DMS53 treated with DMSO at 0.1 percent for 48 hours (cell line): ENCODE measurements at regions not wholly inside any gene's neighbourhood (a gene's known extent, or its start where the extent isn't known, plus 50 kb on each side); places are given as distances from the start of the nearest gene placed in this dataset.

Source experiments
- DNase-seq: peaks from one replicate; lab custom pipeline; 2025; ENCODE audit not compliant: unreplicated experiment; lab: John Stamatoyannopoulos, UW

DNA sequence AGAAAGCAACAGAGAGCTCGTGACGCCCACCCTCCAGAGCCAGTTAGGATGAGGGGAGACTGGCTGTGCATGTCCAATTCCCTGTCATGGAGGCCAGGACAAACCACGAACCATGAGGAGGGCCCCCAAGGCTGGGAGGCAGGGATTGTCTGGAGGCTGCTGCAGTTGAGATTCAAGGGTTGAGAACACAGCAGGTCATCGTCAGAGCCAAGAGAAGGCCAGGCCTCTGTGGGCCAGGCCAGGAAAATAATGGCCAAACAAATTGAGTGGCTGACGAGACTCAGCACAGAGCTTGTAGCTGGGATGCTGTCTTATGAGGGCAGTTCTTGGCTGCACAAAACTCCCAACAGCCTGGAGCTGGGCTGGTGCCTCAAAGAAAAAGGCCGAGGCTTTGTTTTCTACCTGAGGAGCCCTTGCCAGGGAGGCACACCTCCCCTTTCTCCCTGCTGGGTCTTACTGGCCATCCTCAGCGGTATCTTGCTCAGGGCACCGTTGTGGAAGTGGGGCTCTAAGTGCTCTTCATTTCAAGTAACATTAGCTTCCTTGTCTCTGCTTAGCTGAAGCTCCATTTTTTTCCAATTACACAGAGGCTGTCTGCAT is 665.9 kb downstream of the BCL11B start:
- DNase-seq, result no peak

DNA sequence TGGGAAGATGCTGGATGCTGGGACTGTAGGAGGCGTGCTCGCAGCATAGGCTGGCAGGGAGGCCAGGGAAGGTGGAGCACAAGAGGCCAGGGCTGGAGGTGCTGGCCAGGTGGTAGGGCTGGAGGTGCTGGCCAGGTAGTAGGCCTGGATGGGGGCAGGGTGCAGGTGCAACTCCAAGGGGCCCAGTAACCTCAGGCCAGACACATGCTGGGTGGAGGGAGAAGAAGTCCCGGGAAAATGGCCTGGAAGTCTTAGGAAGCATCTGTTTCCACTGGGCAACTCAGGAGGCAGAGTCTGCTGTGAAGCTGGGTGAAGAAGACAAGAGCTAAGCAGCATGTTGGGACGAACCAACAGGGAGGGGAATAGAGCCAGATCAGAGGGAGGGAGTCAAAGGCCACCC is 665.2 kb downstream of the BCL11B start:
- DNase-seq, result no peak

DNA sequence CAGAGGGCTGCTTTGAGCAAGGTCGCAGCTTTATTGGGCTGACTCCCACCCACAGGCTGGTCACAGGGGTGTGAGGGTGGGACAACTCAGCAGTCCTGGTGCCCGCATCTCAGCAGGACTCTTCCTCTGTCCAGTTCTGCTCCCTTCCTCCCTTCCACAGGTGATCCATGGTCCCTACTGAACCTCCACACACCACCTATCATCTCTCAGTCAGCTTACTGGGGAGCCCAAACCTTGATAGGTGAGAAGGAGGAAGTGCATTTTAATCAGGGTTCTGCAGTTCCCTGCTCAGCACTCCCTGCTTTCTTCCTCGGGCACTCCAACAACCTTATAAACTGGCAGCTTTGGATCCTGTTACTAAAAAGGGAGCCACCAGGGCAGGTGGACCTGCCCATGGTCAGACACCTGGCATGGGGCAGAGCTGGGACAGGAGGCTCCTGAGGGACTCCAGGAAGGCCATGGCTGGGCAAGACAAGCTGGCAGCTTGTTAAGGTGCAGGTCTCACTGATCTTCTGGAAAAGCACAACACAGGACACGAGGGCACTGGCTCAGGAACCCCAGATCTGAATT is 664.6 kb downstream of the BCL11B start:
- DNase-seq, result no peak

DNA sequence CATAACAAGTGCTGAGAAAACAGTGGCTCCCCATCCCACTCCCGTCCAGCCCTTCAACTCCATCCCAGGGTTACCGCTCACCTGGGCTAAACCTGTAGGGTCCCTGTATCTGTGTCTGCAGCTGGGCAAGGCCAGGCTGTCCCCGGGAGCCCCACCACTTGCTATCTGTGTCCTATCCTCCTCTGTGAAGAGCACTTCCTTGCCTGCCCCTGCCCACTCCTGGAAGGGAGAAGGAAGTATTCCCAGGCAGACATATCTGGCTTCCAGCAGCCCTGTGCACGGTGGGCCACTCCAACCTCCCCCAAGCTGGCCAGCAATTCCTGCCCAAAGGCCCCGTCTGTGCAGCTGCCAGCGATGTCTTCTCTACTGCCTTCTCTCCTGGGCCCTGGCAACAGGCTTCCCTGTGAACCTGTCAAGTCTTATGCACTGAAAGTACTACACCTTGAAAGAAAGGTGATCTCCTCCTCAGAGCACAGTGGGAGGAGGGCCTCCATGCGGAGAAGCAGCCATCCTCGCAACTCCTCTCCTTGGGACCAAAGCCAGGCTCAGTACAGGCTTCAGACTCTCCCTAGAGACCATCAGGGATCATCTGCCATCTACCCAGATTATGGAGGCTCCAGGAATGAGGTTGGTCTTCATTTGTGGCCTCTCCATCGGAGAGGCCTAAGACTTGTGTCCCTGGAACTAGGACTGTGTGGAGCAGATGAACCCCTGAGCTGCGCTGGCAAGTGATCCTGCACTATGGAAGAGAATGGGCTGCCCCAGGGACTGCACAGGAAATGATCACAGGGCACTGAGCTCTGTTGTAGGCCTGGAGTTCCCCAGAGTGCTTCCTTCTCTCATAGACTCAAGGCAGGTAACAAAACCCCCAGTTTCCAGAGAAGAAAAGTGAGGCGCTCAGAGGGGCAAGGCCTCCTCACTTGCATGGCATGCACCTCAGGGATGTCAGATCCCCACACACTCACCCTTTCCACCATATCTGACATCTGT is 663.6 kb downstream of the BCL11B start:
- no peak for DNase-seq

DNA sequence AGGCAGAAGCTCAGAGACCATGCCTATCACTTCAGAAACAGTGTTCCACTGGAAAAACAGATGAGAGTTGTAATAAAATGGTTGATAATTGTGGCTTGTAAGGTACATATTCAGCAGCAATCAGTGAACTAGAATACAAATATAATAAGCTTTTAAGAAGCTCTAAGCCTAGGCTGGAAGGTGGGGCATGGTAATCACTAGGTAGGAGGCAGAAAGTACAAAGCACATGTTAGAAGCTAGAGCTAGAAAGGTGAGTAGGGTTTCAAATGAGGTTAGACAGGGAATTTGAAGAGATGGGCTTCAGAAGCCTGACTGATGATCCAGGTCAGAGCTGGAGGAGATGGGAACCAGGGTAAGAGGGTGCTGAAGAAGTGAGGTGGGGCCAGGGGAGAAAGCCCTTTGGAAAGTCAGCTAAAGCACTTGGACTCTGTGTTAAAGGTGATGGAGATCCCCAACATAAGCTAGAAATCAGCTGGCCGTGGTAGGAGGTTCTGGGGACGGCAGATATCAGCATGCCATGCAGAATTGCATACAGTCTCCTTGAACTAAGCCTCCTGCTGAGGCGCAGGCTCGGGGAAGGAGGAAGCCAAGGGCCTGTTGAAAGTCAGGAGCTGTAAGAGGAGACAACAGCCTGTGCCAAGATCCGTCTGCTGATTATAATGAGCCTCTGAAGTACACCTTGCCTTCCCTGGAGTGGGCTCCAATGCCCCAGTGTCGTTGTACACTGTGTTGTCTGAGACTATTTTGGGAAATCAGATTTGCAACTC is 659.4 kb downstream of the BCL11B start:
- DNase-seq, result no peak

DNA sequence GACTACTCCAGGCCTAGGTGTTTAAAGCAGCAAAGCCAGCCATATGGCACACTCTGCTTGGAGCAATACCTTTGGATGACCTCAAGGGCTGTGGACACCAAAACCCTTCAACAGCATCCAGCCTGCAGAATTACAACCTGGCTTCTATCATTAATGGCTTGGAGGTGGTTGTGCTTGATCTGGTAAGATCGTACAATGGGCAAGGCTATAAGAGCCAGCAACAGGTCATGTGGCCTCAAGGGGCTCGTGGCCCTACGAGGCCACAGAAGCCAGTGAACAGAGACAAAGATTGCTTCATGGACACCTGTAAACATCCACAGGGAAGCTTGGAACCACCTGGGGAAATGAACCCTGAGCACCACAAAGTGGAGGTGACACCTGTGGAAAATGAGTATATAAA is 657.3 kb downstream of the BCL11B start:
- DNase-seq, result no peak

DNA sequence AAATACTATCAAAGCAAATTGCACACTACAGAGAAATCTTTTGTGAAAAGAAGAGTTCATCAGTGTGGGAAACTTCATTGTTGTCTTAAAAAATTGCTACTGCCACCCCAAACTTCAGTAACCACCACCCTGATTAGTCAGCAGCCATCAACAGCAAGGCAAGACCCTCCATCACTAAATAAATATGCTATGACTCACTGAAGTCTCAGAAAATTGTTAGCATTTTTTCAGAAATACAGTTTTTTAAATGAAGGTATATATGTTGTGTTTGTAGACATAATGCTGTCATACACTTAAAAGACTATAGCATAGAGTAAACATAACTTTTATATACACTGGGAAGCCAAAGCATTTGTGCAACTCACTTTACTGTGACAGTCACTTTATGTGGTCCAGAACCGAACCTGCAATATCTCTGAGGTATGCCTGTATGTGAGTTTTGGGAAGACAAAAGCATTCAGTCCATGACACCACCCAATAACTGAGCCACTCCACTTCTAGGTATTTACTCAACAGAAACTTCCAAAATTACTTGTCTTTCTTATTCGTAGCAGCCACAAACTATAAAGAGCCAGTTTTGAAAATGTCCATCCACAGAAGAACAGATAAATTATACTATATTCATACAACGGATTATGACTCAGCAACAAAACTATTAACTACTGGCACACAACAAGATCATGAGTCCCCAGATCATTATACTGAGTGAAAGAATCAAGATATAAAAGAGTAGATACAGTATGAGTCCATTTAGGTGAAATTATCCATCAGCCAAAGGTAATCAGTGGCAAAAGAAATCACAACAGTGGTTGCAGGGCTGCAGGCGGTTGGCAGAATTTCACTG is 649.6 kb downstream of the BCL11B start:
- no peak for DNase-seq

DNA sequence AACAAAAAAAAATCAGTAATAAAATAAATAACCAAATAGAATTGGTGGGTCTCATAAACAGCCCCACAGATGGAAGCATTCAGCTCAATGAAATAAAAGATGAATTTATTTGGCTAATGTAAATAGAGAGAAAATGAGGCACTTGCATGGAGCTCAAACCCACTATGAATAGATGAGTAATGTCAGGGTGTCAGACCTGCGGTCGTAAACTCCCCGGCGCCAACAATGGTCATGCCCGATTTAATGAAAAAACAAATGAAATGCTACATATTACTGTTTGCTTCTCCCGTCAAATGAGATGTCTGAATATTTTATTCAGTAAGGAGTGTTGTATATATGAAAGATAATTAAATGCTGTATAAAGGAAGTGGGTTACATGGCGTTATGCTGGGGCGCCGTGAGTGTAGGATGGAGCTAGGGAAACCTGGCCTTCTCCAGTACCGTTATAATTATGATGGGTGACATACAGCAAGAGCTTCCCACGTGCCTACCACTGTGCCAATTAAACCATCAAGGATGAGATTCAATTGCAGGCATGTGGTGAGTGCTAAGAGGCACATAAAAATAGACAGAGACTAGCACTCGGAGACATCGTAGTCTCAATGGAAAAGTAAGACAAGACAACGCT is 648.1 kb downstream of the BCL11B start:
- no peak for DNase-seq

DNA sequence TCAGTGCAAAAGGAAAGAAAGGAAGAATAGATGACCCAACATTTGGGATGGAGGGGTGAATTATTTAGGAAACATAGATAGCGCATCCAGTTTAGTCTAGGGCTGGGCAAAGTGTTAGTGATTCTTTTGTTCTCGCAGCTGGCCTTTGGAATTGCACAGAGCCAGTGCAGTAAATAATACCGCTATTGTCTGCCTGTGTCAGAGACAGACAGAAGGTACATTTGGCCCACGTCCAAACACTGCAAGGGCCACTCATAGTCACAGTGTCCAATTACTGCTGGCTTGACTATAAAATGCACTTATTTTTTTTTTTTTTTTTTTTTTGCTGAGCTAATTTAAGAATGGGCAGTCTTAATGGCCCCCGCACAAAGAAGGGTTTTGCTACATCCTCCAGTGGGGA is 638.6 kb downstream of the BCL11B start:
- DNase-seq, result peak; percentile 5

DNA sequence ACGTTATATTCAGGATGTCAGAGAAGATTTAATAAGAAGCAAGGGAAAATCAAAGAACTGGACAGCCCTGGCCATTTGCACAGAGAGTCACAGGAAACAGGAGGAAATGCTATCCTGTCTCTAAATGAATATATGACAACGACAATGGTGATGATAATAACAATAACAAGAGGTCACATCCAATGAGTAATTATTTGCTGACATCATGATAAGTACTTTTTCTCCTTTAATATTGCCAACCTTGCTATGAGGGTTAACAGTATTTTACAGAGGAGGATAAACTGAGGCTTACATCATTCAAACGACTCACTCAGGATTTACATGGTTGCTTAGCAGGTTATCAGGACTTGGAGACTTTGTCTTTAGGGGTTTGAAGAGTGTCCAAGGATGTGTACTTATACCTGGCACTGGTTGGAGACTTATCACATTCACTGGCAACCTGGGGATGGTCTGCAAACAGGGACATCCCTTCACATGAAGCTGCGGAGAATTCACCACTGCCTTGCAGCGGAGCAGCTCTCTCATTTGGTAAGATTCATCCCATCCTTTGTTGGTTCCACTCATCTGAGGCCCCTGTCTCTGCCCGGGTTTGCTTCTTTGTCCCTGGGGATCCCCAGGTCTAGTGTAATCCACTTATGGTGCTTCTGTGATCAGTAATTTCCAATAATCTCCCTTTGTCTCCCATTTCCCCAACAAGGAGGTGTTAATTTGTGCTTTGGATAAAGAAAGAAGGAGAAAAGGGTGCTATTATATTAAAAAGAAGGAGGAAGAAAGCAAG is 637.8 kb downstream of the BCL11B start:
- DNase-seq, result no peak

DNA sequence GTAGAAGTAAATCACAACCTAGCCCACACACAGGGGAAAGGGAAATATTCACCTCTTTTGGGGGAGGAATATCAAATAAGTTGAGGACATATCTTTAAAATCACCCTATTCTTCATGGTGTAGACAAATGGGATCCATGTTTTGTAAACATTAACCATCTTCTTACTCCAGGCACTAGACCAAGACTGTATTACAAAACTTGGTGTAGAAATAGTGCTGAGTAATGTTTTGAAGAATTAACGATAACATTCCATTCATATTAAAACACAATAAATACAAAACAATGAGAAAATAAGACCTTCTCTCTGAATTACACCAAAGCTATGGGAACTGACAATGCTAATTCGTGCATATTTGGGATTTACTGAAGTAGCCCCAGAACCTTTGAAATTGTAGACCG is 633.6 kb downstream of the BCL11B start:
- DNase-seq, result no peak

DNA sequence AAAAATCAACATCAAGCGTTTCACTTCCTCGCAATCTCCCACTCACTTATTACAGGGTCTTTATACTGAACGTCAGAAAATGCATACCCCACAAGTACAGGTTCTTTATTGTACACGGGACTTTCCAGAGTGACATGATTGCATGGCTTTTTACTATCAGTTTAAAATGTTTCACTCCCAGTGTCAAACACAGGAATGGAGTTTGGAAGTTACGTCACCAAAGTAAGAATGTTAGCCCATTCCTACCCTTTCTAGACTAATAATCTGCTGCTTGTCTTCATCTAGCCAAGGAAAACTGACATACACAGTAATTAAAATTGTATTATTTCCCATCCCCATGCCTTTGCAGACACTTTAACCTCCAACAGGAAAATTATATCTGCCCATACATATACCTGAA is 624.2 kb downstream of the BCL11B start:
- no peak for DNase-seq

DNA sequence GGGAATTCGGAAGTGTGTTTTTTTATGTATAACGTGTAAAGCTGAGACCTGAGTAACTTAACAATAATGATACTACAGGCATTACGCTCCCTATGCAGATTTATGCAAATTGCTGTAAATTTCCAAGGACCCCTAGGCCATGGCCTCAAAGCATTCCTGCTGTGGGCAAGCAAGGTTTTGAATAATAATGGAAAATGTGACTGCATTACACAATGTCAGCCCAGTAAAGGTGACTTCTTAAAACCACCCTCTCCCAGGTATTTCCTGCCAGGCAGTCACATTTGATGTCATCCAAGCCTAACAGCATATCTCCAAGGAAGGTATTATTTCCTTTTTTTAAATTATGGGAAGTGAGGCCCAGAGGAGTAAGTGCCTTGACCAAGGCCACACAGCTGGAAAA is 621.0 kb downstream of the BCL11B start:
- DNase-seq, result no peak

DNA sequence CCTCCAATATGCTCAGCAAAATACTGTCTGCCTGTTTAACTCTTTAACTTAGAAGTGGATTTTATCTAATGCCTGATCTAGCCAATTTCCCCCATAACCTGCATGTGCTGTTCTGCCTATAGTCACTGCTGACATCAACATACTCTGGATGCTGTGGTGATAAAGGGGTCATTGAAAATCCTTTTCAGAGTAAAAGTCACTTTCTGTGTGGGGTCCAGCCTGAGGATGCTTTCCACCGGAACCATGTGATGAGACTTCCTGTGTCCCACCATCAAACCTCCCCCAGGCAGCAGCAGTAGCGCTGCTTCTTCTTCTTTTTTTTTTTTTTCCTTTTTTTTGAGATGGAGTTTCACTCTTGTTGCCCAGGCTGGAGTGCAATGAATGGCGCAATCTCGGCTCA is 607.0 kb downstream of the BCL11B start:
- DNase-seq, result no peak

DNA sequence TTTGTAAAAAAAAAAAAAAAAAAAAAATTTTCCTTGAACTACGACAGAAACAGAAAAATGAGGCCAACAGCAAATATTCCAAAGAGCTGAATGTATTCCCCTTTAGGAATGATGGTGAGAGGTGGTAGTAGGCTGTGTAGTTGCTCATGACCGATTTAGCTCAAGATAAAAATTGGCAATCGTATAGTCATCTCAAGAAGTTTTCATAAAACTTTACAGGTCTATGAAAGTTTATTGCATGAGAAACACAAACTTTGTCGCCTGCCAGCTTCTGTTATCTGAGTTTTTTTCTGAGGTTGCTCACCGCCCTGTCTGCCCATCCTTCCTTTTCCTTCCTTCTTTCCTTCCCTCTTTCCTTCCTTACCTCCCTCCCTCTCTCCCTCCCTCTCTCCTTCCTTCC is 605.5 kb downstream of the BCL11B start:
- DNase-seq, result no peak

DNA sequence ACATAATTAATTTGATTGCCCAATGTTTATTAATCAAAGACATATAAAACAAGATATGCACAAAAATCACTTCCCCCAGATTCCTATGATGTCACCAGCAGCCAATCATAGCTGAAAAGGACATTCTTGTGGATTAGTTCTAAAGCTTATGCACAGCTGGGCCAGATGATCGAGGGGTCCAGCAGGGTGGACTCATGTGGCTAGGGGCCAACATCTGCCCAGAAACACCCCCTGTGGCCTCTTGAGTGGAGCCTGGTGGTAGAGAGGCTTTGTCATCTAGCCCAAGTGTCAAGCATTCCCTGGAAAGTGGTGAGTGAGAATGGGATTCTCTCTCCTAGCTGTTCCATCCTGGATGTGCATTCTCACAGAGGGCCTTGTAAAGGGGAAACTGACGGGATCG is 590.0 kb downstream of the BCL11B start:
- DNase-seq, result no peak

DNA sequence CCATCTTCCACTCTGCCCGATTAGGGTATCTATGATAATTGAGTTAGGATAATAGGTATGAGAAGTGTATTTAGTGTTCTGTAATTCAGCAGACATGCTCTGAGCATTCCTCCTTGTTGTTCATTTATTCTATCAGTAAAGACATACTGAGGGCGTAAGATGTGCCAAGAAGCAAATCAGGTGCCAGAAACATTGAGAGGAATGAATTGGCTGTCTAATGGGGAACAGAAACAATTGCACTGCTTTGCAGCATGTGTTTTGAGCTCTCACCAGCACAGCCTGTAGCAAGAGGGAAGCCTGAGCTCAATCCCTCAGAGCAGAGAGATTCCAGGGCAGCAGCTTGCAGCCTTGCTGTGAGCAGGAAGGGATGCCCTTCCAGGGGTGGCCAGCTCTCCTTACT is 589.3 kb downstream of the BCL11B start:
- DNase-seq, result no peak

DNA sequence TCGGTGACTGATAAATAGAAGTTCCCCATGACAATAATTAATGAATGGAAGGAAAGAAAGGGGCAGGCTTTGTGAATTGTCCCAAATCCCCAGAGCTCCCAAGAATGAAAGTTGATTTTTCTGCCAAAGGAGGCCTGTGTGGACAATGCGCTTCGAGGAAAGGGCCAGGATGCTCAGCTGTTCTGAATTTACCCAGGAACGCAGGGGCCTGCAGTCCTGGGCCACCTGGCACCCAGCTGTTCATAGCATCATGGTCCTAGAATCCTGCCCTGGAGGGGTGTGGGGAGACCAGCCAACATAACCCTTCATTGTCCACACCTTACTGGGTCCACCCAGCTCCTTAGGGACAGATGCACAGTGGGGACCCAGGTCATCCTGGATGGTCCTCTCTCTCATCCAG is 587.5 kb downstream of the BCL11B start:
- DNase-seq, result no peak

DNA sequence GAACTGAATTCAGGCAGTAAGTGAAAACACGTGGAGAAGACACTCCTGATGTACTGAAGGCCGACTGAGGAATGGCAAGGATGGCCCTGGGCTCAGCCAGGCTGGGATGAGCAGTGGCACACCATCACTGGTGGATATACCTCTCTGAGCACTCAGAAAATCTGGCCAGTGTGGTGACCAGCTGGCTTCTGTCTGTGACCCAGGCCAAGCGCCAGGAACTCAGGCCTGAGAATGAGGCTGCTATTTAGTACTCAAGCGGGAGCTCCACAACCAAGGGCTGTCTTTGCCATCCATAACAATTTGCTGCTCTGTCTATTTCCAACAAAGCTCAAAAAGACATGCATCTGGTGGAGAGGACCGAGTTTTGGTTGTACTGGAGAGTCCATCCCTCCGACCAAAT is 586.3 kb downstream of the BCL11B start:
- no peak for DNase-seq
